Fibroblast of pulmonary artery (primary cell): ENCODE measurements at regions not wholly inside any gene's neighbourhood (a gene's known extent, or its start where the extent isn't known, plus 50 kb on each side); places are given as distances from the start of the nearest gene placed in this dataset.

Experiments used
- DNase-seq: peaks from one replicate; pipeline ENCODE4 v3.0.0-alpha.2; 2010; ENCODE audit warnings: low read depth
- H3K4me3 ChIP-seq: replicated peaks from 2 replicates; pipeline ENCODE4 v1.5.1; 2011; ENCODE audit warnings: low read depth, mild to moderate bottlenecking, control low read depth, low read length, moderate library complexity
- TF ChIP-seq, protein P1 (sequence below): IDR thresholded peaks from 2 replicates; pipeline ENCODE4 v1.5.1; 2011; ENCODE audit warnings: mild to moderate bottlenecking, control low read depth, low read length, inconsistent platforms; ENCODE audit errors: missing control alignments

DNA sequence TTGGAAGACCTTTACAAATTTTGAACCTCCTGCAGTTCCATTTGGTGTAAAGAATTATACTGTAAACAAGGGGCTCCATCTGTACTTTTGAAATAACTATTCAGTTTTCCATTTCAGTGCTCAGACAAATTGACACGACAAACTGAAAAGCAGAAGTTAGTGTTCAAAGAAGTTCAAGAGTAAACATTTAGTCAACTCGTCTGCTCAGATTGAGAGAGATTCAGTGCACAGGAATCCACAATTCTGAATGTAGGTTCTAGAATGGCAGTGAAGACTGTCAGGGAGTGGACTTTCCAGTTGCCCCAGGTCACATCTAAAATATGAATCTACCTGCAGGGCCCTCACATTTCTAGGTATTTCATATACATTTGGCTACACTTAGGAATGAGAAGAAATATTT, 322.3 kb upstream of the TCF4 start:
- no peak for DNase-seq
- H3K4me3 ChIP-seq = no peak overlapping the region
- TF ChIP-seq, protein P1, sequence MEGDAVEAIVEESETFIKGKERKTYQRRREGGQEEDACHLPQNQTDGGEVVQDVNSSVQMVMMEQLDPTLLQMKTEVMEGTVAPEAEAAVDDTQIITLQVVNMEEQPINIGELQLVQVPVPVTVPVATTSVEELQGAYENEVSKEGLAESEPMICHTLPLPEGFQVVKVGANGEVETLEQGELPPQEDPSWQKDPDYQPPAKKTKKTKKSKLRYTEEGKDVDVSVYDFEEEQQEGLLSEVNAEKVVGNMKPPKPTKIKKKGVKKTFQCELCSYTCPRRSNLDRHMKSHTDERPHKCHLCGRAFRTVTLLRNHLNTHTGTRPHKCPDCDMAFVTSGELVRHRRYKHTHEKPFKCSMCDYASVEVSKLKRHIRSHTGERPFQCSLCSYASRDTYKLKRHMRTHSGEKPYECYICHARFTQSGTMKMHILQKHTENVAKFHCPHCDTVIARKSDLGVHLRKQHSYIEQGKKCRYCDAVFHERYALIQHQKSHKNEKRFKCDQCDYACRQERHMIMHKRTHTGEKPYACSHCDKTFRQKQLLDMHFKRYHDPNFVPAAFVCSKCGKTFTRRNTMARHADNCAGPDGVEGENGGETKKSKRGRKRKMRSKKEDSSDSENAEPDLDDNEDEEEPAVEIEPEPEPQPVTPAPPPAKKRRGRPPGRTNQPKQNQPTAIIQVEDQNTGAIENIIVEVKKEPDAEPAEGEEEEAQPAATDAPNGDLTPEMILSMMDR = no peak

DNA sequence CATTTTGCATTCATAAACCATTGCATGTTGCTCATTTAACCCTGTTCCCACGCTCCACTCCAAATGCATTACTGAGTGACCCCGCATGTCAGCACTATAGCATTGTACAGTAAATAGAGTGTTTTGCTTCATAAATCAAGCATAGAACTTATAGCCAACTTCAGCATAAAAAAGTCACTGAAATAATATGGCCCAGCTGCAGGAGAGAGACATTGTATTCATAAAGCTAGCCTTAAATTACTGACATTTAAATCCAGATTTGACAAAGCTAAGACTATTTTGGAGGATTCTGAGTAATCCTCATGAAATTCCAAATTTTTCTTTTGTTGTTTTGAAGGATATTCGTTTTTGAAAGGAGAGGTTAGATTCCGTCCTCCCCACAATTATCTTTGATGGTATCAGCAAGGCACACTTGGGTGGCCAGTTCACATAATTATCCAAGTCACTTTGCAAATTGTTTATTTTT, 320.9 kb upstream of the TCF4 start:
- TF ChIP-seq, protein P1 = no peak
- no peak overlapping the region for H3K4me3 ChIP-seq

DNA sequence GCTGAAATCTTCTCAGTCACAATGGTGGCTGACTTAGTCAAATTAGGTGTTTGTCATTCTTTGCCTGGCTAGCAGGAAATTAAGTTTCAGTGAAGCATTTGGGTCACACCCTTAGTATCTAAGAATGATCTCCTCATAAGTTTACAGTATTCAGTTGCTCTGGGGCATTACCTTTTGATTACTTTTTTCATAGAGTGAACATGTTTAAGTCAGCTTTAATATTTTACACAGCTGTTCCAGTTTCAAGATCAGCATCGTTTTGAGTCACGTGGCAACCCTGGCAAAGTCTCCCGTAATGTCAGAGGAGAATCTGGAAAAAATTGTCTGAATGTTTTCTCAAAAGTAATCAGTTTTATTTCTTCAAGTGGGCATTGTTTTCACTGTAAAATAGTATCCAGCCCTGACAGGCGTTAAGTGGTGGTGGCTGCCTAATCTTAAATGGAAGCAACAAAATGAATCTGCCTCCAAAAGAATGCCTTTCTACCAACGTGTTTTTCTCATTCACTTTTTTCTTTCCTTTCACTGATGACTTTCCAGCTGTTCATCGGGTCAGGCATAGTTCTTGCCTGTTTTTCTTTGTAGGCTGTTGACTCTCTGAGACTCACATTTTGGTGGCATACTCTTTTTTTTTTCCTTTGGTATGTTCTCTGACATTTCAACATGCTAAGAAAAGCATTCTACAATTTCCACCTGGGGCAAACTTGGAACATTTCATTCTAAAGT, 319.6 kb upstream of the TCF4 start:
- TF ChIP-seq, protein P1 = no peak
- peak; percentile 13 for DNase-seq
- H3K4me3 ChIP-seq = no peak overlapping the region

More for the DNA sequence above, 320.9 kb upstream of the TCF4 start:
- no peak for DNase-seq

DNA sequence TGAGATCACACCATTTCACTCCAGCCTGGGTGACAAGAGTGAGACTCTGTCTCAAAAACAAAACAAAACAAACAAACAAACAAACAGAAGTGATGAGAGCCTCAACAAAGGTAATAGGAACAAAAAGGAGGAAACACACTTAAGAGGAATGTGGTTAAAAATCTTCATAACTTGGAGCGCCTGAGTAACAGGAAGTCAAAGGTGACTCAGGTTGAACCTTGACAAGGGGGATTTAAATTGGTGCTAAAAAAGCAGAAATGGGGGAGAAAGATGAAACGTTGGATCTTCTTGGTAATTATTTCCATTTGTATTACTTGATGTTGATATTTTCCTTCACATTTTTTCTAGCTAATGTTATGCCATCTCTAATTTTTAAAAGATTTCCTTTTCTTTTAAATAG, 318.5 kb upstream of the TCF4 start:
- TF ChIP-seq, protein P1 = no peak
- H3K4me3 ChIP-seq = no peak overlapping the region
- DNase-seq = no peak

DNA sequence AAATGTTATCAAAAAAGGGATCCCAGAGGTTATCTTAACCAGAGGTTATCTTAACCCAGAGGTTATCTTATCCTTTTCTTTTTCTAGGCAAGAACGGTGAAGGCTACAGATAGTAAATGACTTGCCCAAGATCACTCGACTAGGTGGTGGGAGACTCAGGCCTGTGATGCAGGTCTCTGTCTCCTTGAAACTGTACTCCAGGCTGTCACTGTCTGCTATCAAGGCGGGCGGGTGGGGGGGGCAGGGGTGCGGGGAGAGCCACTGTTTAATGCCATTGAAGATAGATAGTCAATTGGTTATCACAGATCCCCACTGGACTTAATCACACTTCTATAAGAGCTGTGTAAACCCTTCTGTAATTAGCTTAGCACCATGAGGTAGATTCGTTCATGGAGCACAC, 315.9 kb upstream of the TCF4 start:
- TF ChIP-seq, protein P1 = no peak
- H3K4me3 ChIP-seq = no peak overlapping the region
- DNase-seq = no peak

DNA sequence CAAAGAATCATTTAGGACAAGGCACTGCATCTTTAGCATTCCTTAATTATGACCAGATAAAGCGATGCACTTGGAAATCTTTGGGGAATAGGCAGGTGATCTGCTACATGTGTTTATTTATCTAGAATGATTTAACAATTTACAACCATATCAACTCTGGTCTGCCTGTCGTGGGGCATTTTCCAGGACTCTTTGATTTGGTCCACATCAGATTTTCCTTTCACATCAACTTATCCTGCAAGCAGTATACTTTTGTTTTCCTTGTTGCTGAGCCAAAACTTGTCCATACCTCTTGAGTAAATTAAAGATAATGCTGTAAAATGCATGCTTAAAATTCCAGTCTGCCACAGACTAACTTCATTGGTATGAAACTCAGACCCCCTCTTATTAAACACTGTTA, 312.4 kb upstream of the TCF4 start:
- TF ChIP-seq, protein P1 = no peak
- no peak overlapping the region for H3K4me3 ChIP-seq
- peak; percentile 59 for DNase-seq
